ENCODE measurements at regions not wholly inside any gene's neighbourhood (a gene's known extent, or its start where the extent isn't known, plus 50 kb on each side); places are given as distances from the start of the nearest gene placed in this dataset.

- H3K27ac ChIP-seq: no peak overlapping the region
- ChIA-PET CTCF (no interaction called here), POLR2A (ENCODE audit: low non-redundant PET) (no interaction called here)
- no peak for DNase-seq (ENCODE audit: low spot score)
- no peak for TF ChIP-seq CTCF (conservative IDR thresholded peaks at IDR 0.05; ENCODE audit: low read depth)
Observed at GRCh38 chr5:21642312-21642711, 1210.8 kb downstream of the CDH12 start.

DNA sequence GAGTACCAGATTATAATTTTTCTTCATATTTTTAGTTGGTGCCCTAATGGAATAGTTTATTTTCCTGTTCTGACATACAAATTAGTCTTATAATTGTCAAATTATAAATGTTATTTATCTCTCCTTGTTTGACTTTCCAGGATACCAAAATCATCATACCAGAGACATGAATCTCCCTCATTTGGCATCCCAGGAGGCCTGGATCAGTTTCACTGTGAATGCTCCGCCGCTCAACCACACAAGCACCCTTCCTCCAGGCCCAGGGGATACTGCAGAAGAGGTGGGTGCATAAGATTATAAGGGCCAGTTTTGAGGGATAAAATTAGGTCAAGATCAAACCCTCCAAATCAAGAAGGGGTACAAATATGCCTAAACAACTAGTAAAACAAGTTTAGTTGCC, 1229.3 kb downstream of the CDH12 start:
- ChIA-PET CTCF (interaction anchor here (0.6 kb wide), 1 partner anchor 14 kb away, joined by 3 read pairs; no protein-coding TSS in a partner anchor), POLR2A (ENCODE audit: low non-redundant PET) (no interaction called here)
- no peak for TF ChIP-seq CTCF (conservative IDR thresholded peaks at IDR 0.05; ENCODE audit: low read depth)
- DNase-seq (ENCODE audit: low spot score): no peak
- H3K27ac ChIP-seq: no peak overlapping the region

GRCh38 chr5:21615195-21615765, 1237.9 kb downstream of the CDH12 start:
- ChIA-PET CTCF (no interaction called here), POLR2A (ENCODE audit: low non-redundant PET) (no interaction called here)
- no peak for TF ChIP-seq CTCF (conservative IDR thresholded peaks at IDR 0.05; ENCODE audit: low read depth)
- no peak overlapping the region for H3K27ac ChIP-seq
- no peak for DNase-seq (ENCODE audit: low spot score)

DNA sequence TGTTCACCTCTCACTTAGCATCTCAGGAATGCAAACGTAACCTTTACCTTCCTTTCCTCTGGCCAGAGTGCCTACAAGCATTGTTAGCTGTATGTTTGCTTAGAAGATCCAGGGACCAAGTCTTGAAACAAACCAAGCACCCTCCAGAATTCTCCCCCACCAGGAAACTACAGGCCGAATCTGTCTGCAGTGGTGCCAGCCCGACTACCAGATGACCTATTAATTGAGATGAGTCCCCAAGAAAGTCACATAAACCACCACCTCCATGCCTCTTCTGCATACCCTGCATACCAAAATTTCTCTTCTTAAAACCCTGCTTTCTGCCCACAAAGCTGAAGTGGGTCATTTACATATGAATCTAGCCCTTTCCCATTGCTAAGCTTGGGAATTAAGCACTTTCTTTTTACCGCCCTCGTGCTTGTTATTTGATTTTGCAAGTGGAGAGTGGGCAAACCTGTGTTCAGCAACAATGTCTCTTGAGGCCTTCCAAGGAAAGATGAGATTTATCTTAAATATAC, 1239.1 kb downstream of the CDH12 start:
- CTCF ChIA-PET: no interaction called here

GRCh38 chr5:21603796-21604195, 1249.3 kb downstream of the CDH12 start:
- H3K27ac ChIP-seq: no peak overlapping the region
- CTCF ChIA-PET: no interaction called here
- TF ChIP-seq CTCF (conservative IDR thresholded peaks at IDR 0.05; ENCODE audit: low read depth): no peak
- no peak for DNase-seq (ENCODE audit: low spot score)
- POLR2A ChIA-PET (ENCODE audit: low non-redundant PET): no interaction called here

More for the DNA sequence above, 1239.1 kb downstream of the CDH12 start:
- POLR2A ChIA-PET (ENCODE audit: low non-redundant PET): no interaction called here
- no peak for DNase-seq (ENCODE audit: low spot score)
- no peak for TF ChIP-seq CTCF (conservative IDR thresholded peaks at IDR 0.05; ENCODE audit: low read depth)
- no peak overlapping the region for H3K27ac ChIP-seq

- CTCF ChIA-PET: no interaction called here
- DNase-seq (ENCODE audit: low spot score): no peak
- TF ChIP-seq CTCF (conservative IDR thresholded peaks at IDR 0.05; ENCODE audit: low read depth): no peak
- POLR2A ChIA-PET (ENCODE audit: low non-redundant PET): no interaction called here
- H3K27ac ChIP-seq: no peak overlapping the region
Observed at GRCh38 chr5:21594566-21594965, 1258.6 kb downstream of the CDH12 start.
